ENCODE measurements at regions not wholly inside any gene's neighbourhood (a gene's known extent, or its start where the extent isn't known, plus 50 kb on each side); places are given as distances from the start of the nearest gene placed in this dataset.

DNA sequence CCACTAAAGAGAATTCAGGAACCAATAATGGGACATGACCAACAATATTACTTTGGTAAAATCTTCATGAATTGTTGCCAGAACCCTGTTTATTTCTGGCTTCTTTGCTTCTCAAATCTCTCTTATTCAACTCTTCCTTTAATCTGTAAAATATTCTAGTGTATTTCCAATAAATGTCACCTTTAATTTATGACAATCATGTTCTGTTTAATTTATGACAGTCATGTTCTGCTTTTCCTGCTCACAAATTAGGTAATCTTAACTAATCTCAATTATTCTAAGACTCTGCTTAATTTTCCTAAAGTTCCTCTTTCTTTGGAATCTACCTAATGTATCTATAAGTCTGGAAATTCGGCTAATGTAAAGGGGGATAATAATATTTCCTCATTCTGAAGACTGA lies 847.6 kb upstream of the KLHL1 start:
- ChIA-PET POLR2A (no interaction called here), CTCF (no interaction called here)
- DNase-seq (ENCODE audit: low read depth, low spot score) = no peak
- no peaks in the 10 kb centered on the region for H3K27me3 ChIP-seq (ENCODE audit: control insufficient read depth, insufficient read depth, low read length)
- H3K4me3 ChIP-seq (ENCODE audit: low read depth, low read length) = no peak overlapping the region
- no peaks in the 10 kb centered on the region; the same call in 1 of the 2 replicates for H3K9me3 ChIP-seq (ENCODE audit: control insufficient read depth, insufficient read depth, low read length)
- TF ChIP-seq, protein P1, sequence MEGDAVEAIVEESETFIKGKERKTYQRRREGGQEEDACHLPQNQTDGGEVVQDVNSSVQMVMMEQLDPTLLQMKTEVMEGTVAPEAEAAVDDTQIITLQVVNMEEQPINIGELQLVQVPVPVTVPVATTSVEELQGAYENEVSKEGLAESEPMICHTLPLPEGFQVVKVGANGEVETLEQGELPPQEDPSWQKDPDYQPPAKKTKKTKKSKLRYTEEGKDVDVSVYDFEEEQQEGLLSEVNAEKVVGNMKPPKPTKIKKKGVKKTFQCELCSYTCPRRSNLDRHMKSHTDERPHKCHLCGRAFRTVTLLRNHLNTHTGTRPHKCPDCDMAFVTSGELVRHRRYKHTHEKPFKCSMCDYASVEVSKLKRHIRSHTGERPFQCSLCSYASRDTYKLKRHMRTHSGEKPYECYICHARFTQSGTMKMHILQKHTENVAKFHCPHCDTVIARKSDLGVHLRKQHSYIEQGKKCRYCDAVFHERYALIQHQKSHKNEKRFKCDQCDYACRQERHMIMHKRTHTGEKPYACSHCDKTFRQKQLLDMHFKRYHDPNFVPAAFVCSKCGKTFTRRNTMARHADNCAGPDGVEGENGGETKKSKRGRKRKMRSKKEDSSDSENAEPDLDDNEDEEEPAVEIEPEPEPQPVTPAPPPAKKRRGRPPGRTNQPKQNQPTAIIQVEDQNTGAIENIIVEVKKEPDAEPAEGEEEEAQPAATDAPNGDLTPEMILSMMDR (IDR thresholded peaks at IDR 0.05; ENCODE audit: low read depth, low read length) = no peak
- no peak overlapping the region for H3K27ac ChIP-seq (ENCODE audit: low read depth, low read length)

GRCh38 chr13:70950664-70951063 lies 842.4 kb upstream of the KLHL1 start:
- no peaks in the 10 kb centered on the region; the same call in 1 of the 2 replicates for H3K9me3 ChIP-seq (ENCODE audit: control insufficient read depth, insufficient read depth, low read length)
- H3K27me3 ChIP-seq (ENCODE audit: control insufficient read depth, insufficient read depth, low read length) = no peaks in the 10 kb centered on the region
- no peak for DNase-seq (ENCODE audit: low read depth, low spot score)
- POLR2A ChIA-PET = no interaction called here
- TF ChIP-seq, protein P1 (IDR thresholded peaks at IDR 0.05; ENCODE audit: low read depth, low read length) = no peak
- CTCF ChIA-PET = no interaction called here
- H3K27ac ChIP-seq (ENCODE audit: low read depth, low read length) = no peak overlapping the region
- no peak overlapping the region for H3K4me3 ChIP-seq (ENCODE audit: low read depth, low read length)

- no peak for DNase-seq (ENCODE audit: low read depth, low spot score)
- Histone ChIP-seq H3K27me3 (ENCODE audit: control insufficient read depth, insufficient read depth, low read length) (no peaks in the 10 kb centered on the region), H3K4me3 (ENCODE audit: low read depth, low read length) (no peak overlapping the region), H3K27ac (ENCODE audit: low read depth, low read length) (no peak overlapping the region), H3K9me3 (ENCODE audit: control insufficient read depth, insufficient read depth, low read length) (no peaks in the 10 kb centered on the region)
- TF ChIP-seq, protein P1 (IDR thresholded peaks at IDR 0.05; ENCODE audit: low read depth, low read length) = no peak
- ChIA-PET POLR2A (interaction anchor here (0.7 kb wide), 1 partner anchor 20 kb away, joined by 4 read pairs; no protein-coding TSS in a partner anchor), CTCF (interaction anchor here (2.2 kb wide), 1 partner anchor 15 kb away, joined by 6 read pairs; no protein-coding TSS in a partner anchor)
Measured at GRCh38 chr13:70945506-70945905, 837.3 kb upstream of the KLHL1 start.

- no peaks in the 10 kb centered on the region for H3K27me3 ChIP-seq (ENCODE audit: control insufficient read depth, insufficient read depth, low read length)
- CTCF ChIA-PET = no interaction called here
- TF ChIP-seq, protein P1 (IDR thresholded peaks at IDR 0.05; ENCODE audit: low read depth, low read length) = no peak
Measured at GRCh38 chr13:70941454-70941853, 833.2 kb upstream of the KLHL1 start.

GRCh38 chr13:70938462-70938861 lies 830.2 kb upstream of the KLHL1 start:
- Histone ChIP-seq H3K4me3 (ENCODE audit: low read depth, low read length) (no peak overlapping the region), H3K27me3 (ENCODE audit: control insufficient read depth, insufficient read depth, low read length) (no peaks in the 10 kb centered on the region), H3K9me3 (ENCODE audit: control insufficient read depth, insufficient read depth, low read length) (no peaks in the 10 kb centered on the region), H3K27ac (ENCODE audit: low read depth, low read length) (no peak overlapping the region)
- TF ChIP-seq, protein P1 (IDR thresholded peaks at IDR 0.05; ENCODE audit: low read depth, low read length) = no peak
- POLR2A ChIA-PET = no interaction called here
- no peak for DNase-seq (ENCODE audit: low read depth, low spot score)
- CTCF ChIA-PET = no interaction called here

More at GRCh38 chr13:70941454-70941853, 833.2 kb upstream of the KLHL1 start:
- POLR2A ChIA-PET = no interaction called here
- Histone ChIP-seq H3K9me3 (ENCODE audit: control insufficient read depth, insufficient read depth, low read length) (no peaks in the 10 kb centered on the region), H3K4me3 (ENCODE audit: low read depth, low read length) (no peak overlapping the region), H3K27ac (ENCODE audit: low read depth, low read length) (no peak overlapping the region)
- DNase-seq (ENCODE audit: low read depth, low spot score) = no peak
